HG03025 (cell line): ENCODE measurements at regions not wholly inside any gene's neighbourhood (a gene's known extent, or its start where the extent isn't known, plus 50 kb on each side); places are given as distances from the start of the nearest gene placed in this dataset.
"Not testable (repeated sequence)": the region's sequence is repeated elsewhere in the genome, so short reads cannot be mapped to it uniquely, and the experiment has no call there.

Source experiments
- ATAC-seq: cut with Tn5 transposase; IDR thresholded peaks from one replicate; pipeline ENCODE4 v1.9.1; 2021; ENCODE audit warnings: mild to moderate bottlenecking, moderate library complexity; ENCODE audit not compliant: unreplicated experiment, low FRiP score

DNA sequence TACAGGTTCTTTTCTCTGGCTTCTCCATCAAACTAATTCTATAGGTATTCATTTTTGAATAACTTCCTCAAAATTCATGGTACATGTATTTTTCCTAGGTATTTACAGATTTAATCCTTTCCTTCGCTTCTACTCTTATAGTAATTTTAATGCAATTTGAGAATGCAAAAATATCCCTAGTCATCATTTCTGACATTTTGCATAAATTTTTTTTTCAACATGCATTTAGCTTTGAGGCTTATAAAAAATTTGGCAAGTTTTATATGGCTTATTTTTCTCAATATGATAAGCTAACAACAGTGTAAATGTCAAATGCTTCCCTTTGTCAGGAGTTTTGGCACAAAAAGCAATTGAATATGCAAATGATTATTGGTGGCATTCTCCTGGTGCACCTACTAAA, 872.6 kb downstream of the FLRT2 start:
- ATAC-seq = no peak

DNA sequence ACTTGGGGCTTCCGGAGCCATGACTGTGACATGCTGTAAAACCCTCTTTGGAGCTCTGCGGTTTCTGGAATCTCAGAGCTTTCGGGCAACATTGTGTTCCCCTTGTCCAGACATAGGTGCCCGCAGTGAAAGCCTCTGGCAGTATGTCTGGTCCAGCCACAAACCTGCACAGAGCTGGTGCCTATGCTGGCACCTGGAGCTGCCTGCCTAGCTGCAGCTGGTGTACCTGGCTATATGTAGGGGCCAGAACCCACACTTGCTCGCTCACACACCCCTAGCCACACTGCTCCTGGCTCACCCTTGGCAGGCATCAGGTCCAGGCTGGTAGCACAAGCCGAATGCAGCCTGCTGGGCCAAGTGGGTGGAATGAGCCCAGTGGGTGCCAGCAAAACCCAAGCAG, 861.1 kb downstream of the FLRT2 start:
- no peak for ATAC-seq

DNA sequence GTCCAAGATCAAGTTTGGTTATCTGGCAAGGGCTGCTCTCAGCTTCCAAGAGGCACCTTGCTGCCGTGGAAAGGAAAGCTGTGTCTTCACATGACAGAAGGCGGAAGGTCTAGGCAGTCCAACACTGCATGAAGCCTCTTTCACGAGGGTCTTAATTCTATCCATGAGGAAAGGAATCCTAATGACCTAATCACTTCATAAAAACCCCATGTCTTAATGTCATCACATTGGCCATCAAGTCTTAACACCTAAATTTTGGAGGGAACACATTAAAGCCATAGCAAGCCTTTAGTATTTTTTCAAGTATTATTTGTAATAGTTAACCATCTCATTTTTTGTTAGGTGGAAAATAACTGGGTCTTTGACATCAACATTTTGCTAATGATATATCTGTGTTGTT, 858.3 kb downstream of the FLRT2 start:
- ATAC-seq = no peak

DNA sequence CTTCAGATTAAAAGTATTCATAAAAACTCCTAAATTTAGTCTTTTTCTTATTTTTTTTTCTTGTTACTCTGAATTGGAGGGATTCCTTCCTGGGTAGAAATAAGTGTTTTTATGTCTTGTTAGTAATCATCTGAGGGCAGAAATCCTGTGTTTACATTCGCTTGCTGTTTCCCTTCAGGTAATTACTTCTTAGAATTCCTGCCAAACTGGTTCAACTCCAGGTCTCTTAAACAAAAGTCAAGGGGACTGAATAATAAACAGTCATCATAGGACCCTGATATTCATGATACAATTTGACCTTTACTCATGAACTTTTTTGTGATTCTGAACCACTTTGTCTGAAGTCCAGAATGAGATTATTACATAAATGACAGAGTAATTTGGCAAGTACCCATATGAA, 843.9 kb downstream of the FLRT2 start:
- no peak for ATAC-seq

DNA sequence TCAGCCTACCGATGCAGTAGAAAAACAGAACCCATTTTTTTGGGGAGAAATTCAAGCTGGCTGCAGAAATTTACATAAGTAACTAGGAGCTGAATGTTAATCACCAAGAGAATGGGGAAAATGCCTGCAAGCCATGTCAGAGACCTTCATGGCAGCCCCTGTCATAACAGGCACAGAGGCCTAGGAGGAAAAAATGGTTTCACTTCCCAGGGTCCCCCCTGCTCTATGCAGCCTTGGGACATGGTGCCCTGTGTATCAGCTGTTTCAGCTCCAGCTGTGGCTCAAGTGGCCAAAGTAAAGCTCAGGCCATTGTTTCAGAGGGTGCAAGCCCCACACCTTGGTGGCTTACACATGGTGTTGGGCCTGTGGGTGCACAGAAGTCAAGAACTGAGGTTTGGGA, 842.5 kb downstream of the FLRT2 start:
- no peak for ATAC-seq

DNA sequence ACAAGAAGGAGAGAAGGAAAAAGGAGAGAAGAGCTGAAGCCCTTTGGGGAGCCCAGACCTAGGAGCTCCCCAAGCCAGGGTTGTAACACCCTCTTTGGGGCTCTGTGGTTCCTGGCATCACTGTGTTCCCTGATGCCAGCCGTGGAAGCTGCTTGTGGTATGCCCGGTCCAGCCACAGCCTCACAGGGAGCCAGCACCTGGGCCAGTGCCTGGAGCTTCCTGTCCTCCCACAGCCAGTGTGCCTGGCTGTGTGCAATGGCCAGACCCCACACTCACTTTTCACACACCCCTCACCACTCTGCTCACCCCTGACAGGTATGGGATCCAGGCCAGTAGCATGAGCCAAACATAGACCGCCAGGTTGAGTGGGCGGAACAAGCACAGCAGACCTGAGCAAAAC, 834.7 kb downstream of the FLRT2 start:
- ATAC-seq = no peak

DNA sequence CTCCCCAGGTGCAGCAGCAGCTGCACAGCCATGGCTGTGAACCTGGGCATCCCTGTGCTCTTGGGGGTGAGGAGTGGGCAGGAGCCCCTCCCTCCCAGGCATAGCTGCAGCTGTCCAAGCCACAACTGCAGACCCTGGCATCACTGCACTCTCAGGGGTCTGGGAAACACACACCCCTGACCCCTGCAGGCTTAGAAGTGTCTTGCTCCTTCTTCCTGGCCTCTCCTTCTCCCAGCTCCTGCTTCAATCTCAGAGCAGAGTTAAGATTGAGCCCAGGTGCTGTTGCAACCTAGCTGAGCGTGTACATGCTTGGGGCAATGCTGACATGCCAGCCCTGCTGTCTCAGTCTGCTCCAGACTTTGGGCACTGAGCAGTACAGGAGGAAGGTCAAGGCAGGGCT, 833.6 kb downstream of the FLRT2 start:
- no peak for ATAC-seq

DNA sequence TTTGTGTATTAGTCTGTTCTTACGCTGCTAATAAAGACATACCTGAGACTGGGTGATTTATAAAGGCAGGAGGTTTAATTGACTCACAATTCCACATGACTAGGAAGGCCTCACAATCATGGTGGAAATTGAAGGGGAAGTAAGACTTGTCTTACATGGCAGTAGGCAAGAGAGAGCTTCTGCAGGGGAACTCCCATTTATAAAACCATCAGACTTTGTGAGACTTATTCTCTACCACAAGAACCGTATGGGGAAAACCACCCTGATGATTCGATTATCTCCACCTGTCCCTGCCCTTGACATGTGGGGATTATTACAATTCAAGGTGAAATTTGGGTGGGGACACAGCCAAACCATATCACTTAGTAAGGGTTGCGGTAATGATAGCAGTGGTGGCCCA, 833.1 kb downstream of the FLRT2 start:
- ATAC-seq = no peak

DNA sequence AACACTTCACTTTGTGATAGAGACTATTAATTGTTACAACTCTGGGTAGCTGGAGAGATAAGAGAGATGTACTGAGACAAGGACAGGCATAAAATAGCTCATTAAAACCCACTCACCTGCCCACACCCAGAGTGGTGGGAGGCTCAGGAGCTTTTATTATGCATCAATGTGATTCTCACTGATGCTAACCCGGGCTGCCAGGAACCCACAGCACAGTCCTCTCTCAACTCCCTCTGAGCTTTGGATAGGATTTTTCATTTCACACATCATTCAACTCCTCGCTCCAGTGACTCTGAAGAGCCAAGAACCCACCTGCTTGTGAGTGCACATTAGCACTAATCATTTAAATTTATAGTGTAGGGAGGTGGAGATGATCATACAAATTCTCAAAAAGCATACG, 827.9 kb downstream of the FLRT2 start:
- no peak for ATAC-seq

DNA sequence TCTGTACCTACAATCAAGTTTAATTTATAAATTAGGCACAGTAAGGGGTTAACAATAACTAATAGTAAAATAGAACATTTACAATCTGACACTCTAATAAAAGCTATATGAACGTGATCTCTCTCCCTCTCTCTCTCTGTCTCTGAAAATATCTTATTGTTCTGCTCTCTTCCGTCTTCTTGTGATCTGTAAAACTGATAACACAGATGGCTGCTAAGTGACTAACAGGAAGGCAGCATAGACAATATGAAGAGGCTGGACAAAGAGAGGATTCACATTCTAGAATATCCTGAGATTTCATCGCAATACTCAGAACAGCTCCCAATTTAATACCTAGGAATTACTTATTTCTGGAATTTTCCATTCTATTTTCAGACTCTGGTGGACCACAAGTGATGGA, 827.2 kb downstream of the FLRT2 start:
- no peak for ATAC-seq

DNA sequence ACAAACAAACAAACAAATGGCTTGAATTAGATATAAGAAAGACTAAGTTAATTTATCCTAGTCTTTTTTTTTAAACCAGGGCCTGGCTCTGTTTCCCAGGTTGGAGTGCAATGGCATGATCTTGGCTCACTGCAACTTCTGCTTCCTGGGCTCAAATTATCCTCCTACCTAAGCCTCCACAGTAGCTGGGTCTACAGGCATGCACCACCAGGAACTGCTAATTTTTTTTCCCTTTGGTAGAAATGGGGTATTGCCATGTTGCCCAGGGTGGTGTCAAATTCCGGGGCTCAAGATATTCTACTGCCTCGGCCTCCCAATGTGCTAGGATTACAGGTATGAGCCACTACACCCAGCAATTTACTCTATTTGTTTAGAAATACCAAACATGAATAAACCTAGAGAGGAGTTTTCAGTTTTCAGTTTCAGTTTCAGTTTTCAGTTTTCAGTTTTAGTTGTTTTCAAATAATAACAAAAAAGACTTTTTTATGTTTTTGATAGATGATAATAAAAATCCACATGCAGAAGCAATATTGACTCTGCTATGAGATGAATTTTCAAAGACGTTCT, 817.0 kb downstream of the FLRT2 start:
- no peak for ATAC-seq

DNA sequence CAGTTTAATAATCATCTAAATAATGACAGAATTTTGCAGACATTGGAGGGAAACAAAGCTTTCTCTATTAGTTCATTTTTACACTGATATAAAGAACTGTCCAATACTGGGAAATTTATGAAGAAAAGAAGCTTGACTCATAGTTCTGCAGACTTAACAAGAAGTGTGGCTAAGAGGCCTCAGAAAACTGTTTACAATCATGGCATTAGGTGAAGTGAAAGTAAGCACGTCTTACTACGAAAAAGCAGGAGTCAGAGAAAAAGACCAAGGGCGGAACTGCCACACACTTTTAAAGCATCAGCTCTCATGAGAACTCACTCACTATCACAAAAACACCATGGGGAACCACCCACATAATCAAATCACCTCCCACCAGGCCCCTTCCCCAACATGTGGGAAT, 804.4 kb downstream of the FLRT2 start:
- ATAC-seq = no peak

DNA sequence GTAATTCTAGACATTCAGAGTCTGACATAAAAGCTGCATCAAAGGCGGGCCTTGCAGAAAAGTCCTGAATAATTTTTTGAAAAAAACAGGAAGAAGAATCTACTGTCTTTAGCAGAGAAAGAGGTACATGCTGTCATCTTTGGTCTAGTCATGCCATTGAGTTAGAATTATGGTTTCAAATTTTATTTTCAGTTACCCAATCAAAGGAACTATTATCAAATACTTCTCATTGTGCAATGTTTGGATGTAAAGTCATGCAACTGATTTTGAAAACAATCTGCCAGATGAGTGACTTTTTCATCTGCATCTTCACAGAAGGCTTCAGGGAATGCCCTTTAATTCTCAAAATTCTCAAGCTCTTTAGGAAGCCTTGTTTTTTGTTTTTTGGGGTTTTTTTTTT, 803.5 kb downstream of the FLRT2 start:
- ATAC-seq = no peak

DNA sequence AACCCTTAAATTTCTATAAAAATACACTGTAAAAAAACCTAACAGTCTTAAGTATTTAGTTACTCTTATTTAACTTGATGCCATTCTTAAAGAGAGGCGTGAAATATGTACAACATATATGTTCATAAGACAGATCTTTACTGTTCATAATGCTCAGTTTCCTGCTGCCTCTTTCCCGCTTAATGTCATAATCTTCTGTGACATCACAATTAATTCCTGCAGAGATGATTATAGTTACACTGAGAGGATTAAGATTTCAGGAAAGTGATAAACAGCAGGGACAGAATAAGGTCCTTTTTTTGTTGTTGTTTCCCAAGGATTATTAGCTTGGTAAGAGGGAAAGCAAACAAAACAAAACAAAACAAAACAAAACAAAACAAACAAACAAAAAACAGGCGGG, 801.4 kb downstream of the FLRT2 start:
- ATAC-seq = no peak

DNA sequence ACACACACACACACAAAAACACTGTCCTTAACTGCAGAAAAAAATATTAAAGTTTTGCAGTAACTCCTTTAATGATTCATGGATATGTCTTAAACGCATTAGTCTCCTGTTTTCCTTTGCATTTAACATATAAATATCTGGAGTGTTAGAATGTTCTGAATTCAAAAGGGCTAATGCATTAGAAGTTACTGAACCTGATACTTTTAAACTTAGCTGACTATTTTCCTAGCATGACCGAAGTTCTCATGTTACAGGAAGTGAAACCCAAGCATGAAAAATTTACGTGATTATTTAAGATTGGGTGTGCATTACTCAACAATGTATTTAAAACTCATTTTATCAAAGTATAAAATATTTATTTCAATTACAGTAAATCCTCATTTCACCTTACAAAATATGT, 791.2 kb downstream of the FLRT2 start:
- ATAC-seq = no peak

DNA sequence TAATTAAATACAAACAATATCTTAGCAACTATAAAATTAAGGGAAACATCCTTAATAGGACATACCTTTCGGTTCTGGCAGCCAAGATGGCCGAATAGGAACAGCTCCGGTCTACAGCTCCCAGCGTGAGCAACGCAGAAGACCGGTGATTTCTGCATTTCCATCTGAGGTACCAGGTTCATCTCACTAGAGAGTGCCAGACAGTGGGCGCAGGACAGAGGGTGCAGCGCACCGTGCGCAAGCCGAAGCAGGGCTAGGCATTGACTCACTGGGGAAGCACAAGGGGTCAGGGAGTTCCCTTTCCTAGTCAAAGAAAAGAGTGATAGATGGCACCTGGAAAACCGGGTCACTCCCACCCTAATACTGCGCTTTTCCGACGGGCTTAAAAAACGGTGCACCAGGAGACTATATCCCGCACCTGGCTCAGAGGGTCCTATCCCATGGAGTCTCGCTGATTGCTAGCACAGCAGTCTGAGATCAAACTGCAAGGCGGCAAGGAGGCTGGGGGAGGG, 782.3 kb downstream of the FLRT2 start:
- ATAC-seq = not testable (repeated sequence)

DNA sequence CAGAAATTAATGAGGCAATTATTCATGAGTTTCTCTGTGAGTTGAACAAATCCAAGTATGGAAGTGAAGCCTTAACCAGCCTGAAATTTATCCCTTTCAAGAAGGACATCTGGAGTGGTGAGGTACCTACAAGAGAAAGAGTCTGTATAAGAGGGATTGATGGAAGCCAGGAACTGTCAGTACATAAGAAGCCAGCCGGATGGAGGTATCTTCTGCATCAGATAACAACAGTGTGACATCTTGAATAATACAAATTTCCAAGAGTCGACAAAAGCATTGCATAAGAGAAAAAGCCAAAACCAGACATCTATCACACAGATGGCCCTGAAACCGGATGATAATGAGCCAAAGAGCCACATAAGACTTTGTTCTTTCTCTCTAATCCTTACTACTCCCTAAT, 781.2 kb downstream of the FLRT2 start:
- no peak for ATAC-seq

DNA sequence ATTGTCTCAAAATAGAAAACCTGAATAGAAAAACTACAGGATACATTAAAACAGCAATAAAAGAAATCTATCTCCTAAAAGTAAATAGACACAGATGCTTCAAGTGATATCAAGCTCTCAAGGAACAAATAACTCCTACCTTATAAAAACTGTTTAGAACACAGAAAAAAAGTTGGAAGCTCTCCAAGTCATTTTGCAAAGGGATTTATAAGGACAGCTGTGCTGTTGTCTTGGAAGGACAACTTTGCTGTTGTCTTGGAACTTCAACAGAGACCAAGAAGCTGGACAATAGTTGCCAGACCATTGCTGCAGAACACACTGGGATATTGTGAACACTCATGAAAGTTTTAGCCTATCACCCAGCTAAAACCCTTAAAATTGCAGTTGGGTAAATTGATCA, 780.7 kb downstream of the FLRT2 start:
- no peak for ATAC-seq

DNA sequence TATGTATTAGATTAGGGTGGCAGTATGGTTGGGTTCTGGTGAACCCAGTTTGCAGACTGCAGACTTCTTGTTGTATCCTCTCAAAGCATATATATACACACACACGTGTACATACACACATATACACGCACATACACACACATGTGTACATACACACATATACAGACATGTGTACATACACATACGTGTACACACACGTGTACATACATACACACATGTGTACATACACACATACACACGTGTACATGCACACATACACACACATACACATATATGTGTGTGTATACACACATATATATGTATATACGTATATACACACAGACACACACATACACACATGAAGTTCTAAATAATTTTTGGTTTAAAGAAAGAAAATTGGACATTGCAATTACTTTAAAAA, 780.2 kb downstream of the FLRT2 start:
- no peak for ATAC-seq

DNA sequence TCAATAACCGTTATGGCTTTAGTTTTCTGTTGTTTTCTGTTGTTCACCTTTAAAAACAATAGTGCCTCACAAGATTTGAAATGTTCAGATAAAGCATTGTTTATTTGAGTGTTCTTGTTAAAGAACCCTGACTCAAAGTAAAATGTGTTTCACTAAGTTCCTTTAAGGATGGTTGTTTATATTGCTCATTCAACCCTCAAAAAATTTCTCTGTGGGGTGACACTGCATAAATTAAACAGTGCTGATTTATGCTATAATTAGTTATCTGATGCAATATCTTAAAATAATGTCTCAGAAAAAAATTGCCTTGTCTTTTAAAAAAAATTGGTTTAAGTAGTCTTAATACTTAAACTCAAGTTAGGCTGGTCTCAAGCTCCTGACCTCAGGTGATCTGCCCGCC, 775.1 kb downstream of the FLRT2 start:
- ATAC-seq = no peak

DNA sequence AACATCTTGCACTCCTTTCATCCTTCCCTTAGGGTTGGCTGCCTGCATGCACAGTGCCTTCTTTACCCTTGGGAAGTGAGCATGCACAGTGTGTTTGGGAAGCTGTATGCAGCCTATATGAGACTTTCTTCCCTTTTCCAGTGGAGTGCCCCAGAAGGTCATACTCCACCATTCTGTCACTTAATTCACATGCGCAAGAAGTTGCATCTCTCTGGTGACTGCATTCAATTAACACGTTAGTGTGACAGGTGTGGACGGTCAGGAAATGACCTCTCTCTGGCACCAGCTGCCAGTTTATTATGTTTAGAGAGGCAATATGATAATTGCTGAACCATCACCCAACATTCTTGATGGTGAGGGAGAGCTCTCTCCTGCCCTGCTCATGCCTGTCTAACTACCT, 770.0 kb downstream of the FLRT2 start:
- ATAC-seq = no peak

DNA sequence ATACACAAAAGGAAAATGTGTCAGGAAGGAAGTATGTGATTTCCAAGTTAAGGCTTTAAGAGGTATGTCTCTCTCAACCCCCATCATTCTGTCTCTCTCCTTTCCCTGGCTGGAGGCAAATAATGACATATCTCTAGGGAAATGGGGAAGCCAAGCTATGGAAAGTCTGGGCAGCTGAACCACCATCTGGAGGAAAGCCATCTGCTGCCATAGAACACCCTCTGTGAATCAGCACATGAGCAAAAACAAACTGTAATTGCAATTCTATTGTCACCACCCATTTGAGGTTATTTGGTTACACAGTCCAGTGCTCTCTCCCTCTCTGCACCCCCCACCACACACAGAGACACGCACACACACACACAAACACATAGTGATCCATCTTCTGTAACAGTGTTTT, 766.2 kb downstream of the FLRT2 start:
- no peak for ATAC-seq

DNA sequence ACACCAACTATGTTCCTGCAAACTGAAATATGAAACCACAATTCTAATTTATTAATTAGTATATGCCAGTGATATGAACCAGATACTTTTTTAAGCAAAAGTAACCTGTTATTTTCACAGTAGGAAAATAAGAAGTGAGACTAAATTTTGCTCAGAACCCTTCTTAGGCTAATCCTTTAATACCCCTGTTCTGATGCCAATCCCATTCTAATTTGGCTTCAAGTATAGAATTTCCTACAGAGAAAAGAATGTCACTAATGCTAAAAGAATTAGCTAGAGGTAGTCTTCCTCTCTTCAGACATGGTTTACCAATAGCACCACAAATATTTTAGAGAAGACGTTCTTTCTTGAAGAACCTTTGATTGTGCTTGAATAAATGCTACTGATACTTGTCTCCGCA, 758.4 kb downstream of the FLRT2 start:
- no peak for ATAC-seq
